ENCODE measurements at regions not wholly inside any gene's neighbourhood (a gene's known extent, or its start where the extent isn't known, plus 50 kb on each side); places are given as distances from the start of the nearest gene placed in this dataset.

GRCh38 chr6:80667006-80667405 is 560.5 kb downstream of the BCKDHB start:
- in situ Hi-C loops (cut with MboI; ENCODE audit: low sequenced_read_pairs), result no loop called here

DNA sequence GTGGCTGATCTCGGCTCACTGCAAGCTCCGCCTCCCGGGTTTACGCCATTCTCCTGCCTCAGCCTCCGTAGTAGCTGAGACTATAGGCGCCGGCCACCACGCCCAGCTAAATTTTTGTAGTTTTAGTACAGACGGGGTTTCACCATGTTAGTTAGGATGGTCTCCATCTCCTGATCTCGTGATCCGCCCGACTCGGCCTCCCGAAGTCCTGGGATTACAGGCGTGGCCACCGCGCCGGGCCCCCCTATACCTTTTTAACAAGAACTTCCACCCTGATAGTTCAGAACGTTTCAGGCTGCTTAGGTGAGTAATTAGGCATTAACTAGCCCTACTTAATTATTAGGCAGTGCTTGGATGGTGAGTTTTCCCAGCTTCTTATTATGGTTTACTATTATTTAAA is 552.5 kb downstream of the BCKDHB start:
- in situ Hi-C loops (cut with MboI; ENCODE audit: low sequenced_read_pairs), result no loop called here

DNA sequence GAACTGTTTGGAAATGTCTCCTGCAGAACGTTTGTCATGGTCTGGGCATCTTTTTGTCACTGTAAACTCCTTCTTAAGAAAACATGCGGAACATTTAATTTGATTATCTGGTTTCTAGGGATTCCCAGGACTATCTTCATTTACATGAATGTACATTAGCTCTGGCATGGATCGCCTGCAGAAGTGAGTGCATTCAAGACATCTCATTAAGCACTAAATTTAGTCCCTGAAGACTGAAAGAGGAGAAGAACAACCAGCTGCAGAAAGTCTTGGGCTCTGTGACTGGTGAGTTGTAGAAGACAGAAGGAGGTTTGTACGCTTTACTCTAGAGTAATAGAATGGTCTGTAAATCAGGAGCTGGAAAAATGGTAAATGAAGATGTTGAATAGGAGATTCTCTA is 540.7 kb downstream of the BCKDHB start:
- in situ Hi-C loops (cut with MboI; ENCODE audit: low sequenced_read_pairs), result no loop called here

GRCh38 chr6:80643881-80644280 is 537.4 kb downstream of the BCKDHB start:
- in situ Hi-C loops (cut with MboI; ENCODE audit: low sequenced_read_pairs), result no loop called here

DNA sequence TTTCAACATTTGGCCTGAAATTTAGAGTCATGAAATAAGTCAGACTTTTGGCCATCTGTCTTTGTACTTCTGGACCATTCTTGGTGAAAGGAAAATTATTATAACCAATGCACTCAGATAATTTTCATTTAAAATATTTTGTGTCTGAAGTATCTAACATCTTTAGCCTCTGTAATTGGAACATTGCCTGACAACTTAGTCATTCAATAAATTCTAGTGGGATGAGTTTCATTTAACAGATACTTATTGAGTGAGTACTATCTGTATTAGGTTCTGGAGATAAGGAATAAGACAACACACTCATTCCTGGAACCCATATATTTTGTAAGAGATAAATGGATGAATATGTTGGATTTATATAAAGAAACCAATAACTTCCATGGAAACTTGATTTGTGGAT is 536.0 kb downstream of the BCKDHB start:
- in situ Hi-C loops (cut with MboI; ENCODE audit: low sequenced_read_pairs), result no loop called here

DNA sequence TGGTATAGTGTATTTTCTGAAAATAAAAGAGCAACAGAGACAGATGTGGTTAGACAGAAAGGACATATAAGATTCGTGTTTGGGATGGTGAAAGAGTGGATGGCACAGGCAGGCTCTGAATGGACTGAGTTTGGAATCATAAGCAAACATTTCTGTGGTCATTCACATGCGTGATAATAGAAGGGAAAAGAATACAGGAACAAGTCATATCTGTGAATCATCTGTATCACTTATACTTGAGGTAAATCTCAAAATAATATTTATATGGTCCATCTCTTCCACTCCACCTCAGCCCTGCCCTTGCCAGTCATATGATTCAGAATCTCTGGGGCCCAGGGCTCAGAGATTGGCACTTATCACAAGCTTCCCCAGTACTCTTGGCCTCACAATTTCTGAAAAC is 535.1 kb downstream of the BCKDHB start:
- in situ Hi-C loops (cut with MboI; ENCODE audit: low sequenced_read_pairs), result no loop called here

DNA sequence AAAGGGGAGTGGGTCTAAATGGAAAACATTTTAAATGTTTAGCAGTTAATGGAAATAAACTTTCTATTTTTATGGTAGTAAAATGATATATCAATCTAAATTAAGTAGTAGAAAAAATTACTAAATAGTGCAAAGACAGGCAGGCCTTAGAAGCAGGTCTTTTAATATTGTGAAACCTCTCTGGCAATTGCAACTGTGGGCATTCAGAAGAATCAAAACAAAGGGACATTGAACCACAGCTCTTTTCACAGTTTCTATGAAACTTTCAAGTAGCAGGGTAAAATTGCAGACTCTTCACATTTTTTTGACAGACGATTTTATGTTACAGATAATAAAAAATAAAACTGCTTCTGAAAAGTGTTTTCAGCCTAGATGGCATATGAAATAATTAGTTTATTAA is 533.7 kb downstream of the BCKDHB start:
- in situ Hi-C loops (cut with MboI; ENCODE audit: low sequenced_read_pairs), result no loop called here

DNA sequence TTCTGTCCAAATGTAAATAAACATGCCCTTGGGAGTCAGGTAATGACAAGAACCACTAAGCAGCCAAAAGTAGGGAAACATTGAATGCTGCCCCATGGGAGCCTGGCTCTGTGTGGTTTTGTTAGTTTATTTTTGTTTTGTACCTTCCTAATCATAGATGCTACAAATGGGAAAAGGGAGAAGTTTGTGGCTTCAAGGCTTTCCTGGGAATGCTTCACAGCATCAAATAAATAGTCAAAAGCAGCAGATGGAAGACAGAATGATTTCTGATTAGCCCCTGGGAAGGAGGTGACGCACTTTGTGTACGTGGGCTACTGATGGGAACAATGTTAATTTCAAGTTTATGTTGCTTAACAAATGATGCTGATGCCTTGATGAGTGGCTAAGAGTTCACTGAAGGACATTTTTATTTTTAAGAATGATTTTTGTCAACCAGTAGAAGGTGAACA is 532.7 kb downstream of the BCKDHB start:
- in situ Hi-C loops (cut with MboI; ENCODE audit: low sequenced_read_pairs), result no loop called here

GRCh38 chr6:80638213-80639055 is 532.0 kb downstream of the BCKDHB start:
- in situ Hi-C loops (cut with MboI; ENCODE audit: low sequenced_read_pairs), result no loop called here

GRCh38 chr6:80637312-80637711 is 530.8 kb downstream of the BCKDHB start:
- in situ Hi-C loops (cut with MboI; ENCODE audit: low sequenced_read_pairs), result no loop called here

GRCh38 chr6:80636689-80637088 is 530.2 kb downstream of the BCKDHB start:
- in situ Hi-C loops (cut with MboI; ENCODE audit: low sequenced_read_pairs), result no loop called here

DNA sequence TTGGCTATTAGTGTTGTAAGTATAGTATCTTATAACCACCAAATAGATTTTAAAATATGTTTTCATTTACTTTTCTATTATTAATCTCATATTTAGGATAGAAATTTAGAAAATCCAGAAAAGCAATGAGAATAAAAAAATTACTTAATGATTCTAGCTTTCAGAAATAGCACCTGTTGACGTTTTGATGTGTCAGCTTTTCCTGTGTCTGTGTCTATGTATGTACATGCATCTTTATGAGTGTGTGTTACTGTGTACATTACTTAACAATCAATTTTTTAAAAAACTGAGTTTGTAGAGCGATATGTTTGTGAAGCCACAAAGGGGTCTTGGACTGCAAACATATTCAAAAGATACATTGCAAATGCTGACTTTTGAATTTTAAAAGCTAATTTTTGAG is 526.9 kb downstream of the BCKDHB start:
- in situ Hi-C loops (cut with MboI; ENCODE audit: low sequenced_read_pairs), result no loop called here

- in situ Hi-C loops (cut with MboI; ENCODE audit: low sequenced_read_pairs), result no loop called here
Measured at GRCh38 chr6:80625405-80625804, 518.9 kb downstream of the BCKDHB start.

GRCh38 chr6:80623066-80623815 is 516.8 kb downstream of the BCKDHB start:
- in situ Hi-C loops (cut with MboI; ENCODE audit: low sequenced_read_pairs), result no loop called here

DNA sequence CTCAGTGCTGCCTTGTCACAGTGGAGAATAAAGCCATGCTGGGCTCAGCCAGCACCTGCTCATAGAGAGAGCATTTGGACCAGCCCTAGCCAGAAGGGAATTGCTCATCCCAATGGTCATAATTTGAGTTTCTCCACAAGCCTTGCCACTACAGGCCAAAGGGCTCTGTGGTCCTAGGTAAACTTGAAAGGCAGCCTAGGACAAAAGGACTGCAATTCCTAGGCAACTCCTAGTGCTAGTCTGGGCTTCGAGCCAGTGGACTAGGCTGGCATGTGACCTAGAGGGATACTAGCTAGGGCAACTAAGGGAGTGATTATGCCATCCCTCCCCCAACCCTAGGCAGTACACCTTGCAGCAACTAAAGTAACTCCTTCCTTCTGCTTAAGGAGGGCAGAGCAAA is 516.2 kb downstream of the BCKDHB start:
- in situ Hi-C loops (cut with MboI; ENCODE audit: low sequenced_read_pairs), result no loop called here

DNA sequence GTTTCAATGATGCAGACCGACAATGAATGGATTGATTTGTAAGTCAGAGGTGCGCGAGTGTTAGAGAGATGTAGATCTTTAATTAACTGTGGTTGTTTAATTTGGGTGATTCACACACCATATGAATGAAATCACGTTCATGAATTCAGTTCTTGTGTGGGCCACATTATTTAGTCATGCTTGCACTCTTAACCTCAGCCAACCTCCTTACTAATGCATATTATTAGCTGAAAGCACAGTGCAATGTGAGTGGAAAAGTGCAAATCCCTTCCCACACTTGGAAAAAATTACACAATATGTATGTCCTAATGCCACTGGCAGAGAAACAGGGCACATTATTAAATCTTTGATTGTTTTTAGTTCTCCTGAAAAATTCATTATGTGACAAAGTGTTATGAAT is 512.5 kb downstream of the BCKDHB start:
- in situ Hi-C loops (cut with MboI; ENCODE audit: low sequenced_read_pairs), result no loop called here

- in situ Hi-C loops (cut with MboI; ENCODE audit: low sequenced_read_pairs), result no loop called here
Measured at GRCh38 chr6:80610846-80611245, 504.4 kb downstream of the BCKDHB start.

GRCh38 chr6:80608881-80609280 is 502.4 kb downstream of the BCKDHB start:
- in situ Hi-C loops (cut with MboI; ENCODE audit: low sequenced_read_pairs), result no loop called here

GRCh38 chr6:80607811-80608391 is 501.4 kb downstream of the BCKDHB start:
- in situ Hi-C loops (cut with MboI; ENCODE audit: low sequenced_read_pairs), result no loop called here

- in situ Hi-C loops (cut with MboI; ENCODE audit: low sequenced_read_pairs), result no loop called here
Measured at GRCh38 chr6:80605165-80605989, 498.9 kb downstream of the BCKDHB start.

DNA sequence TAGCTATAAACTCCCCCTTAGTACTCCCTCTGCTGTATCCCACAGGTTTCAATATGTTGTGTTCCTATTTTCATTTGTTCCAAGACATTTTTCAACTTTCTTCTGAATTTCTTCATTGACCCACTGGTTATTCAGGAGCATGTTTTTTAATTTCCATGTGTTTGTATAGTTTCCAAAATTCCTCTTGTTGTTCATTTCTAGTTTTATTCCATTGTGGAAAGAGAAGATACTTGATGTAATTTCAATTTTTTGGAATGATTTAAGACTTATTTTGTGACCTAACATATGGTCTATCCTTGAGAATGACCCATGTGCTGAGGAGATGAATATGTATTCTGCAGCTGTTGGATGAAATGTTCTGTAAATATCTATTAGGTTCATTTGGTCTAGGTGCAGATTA is 497.2 kb downstream of the BCKDHB start:
- in situ Hi-C loops (cut with MboI; ENCODE audit: low sequenced_read_pairs), result no loop called here

All from HL-60/S4 (cell line).